Common myeloid progenitor, CD34-positive (primary cell): ENCODE measurements at regions not wholly inside any gene's neighbourhood (a gene's known extent, or its start where the extent isn't known, plus 50 kb on each side); places are given as distances from the start of the nearest gene placed in this dataset.
"Not testable (repeated sequence)": the region's sequence is repeated elsewhere in the genome, so short reads cannot be mapped to it uniquely, and the experiment has no call there.

Experiments used
- CTCF ChIA-PET: fragments of 350-600 bp; sonication (Branson Sonifier 250); formaldehyde crosslinking; loops from one replicate; lab custom pipeline; 2021; ENCODE audit warnings: antibody characterized with exemption; lab: Charles Lee
- POLR2A ChIA-PET: fragments of 350-600 bp; sonication (Branson Sonifier 250); formaldehyde crosslinking; loops from one replicate; lab custom pipeline; 2021; ENCODE audit warnings: antibody characterized with exemption; lab: Charles Lee
- DNase-seq, 3 donors: peaks; one replicate each; pipeline versions ENCODE4 v3.0.0 to v3.0.0-alpha.2; 2013
- H3K27ac ChIP-seq, 2 experiments: 1 replicate in 1 of 2; 2 replicates in 1 of 2; pipeline ENCODE4 v1.7.0; 2013; ENCODE audit warnings: inconsistent platforms in 2 of 2, low read length in 2 of 2, mild to moderate bottlenecking in 2 of 2, low read depth in 1 of 2, moderate library complexity in 1 of 2; ENCODE audit not compliant: severe bottlenecking in 2 of 2, insufficient read depth in 1 of 2, poor library complexity in 1 of 2
- H3K27me3 ChIP-seq, 5 experiments: replicated peaks in 2 of 5; 1 replicate in 3 of 5; 2 replicates in 2 of 5; pipeline versions ENCODE4 v1.6.1 to v1.7.0; 2013; ENCODE audit warnings: low read length in 4 of 5, mild to moderate bottlenecking in 2 of 5, moderate library complexity in 2 of 5, inconsistent platforms in 1 of 5; ENCODE audit not compliant: insufficient read depth in 5 of 5, control insufficient read depth in 4 of 5
- H3K36me3 ChIP-seq, 4 experiments: 1 replicate in 2 of 4; 2 replicates in 2 of 4; pipeline versions ENCODE4 v1.6.1 to v1.7.0; 2013; ENCODE audit warnings: low read length in 3 of 4, control low read depth in 1 of 4, mild to moderate bottlenecking in 1 of 4; ENCODE audit not compliant: control insufficient read depth in 4 of 4, insufficient read depth in 4 of 4
- H3K4me1 ChIP-seq, 4 experiments: 1 replicate in 3 of 4; 2 replicates in 1 of 4; pipeline versions ENCODE4 v1.6.1 to v1.7.1; 2013; ENCODE audit warnings: low read length in 3 of 4, mild to moderate bottlenecking in 3 of 4, control low read depth in 1 of 4, inconsistent platforms in 1 of 4, moderate library complexity in 1 of 4; ENCODE audit not compliant: control insufficient read depth in 4 of 4, insufficient read depth in 4 of 4; ENCODE audit errors: control extremely low read depth in 1 of 4
- H3K4me3 ChIP-seq, 7 experiments: 1 replicate in 4 of 7; 2 replicates in 3 of 7; pipeline versions ENCODE4 v1.5.1 to v1.7.0; 2013; ENCODE audit warnings: mild to moderate bottlenecking in 7 of 7, low read length in 6 of 7, moderate library complexity in 6 of 7, inconsistent platforms in 2 of 7, low read depth in 2 of 7, control low read depth in 1 of 7; ENCODE audit not compliant: insufficient read depth in 4 of 7, control insufficient read depth in 1 of 7; ENCODE audit errors: extremely low read depth in 1 of 7
- H3K9me3 ChIP-seq, 5 experiments: 1 replicate in 4 of 5; 2 replicates in 1 of 5; pipeline versions ENCODE4 v1.6.1 to v1.7.1; 2013; ENCODE audit warnings: low read length in 4 of 5, mild to moderate bottlenecking in 2 of 5, inconsistent platforms in 1 of 5, low read depth in 1 of 5, moderate library complexity in 1 of 5; ENCODE audit not compliant: control insufficient read depth in 4 of 5, insufficient read depth in 2 of 5; ENCODE audit errors: control extremely low read depth in 1 of 5
- WGBS: methylation state at CpG from one replicate; pipeline ENCODE4 v1.1.5; 2013; ENCODE audit not compliant: insufficient coverage; 5-methylcytosine and 5-hydroxymethylcytosine counted together

- H3K27me3 ChIP-seq, H3K27ac ChIP-seq, H3K4me1 ChIP-seq, DNase-seq, H3K36me3 ChIP-seq, H3K4me3 ChIP-seq, CTCF ChIA-PET, POLR2A ChIA-PET: not testable (repeated sequence)
- peaks cover 2 to 30% (median 5%) of the 10 kb centered on the region in 5 experiments for H3K9me3 ChIP-seq
- WGBS: no CpG with 5 or more reads among the region's 7 CpGs
Observed at GRCh38 chr9:7309051-7309450, 490.5 kb downstream of the DMAC1 start.

GRCh38 chr9:7305677-7306076 lies 493.9 kb downstream of the DMAC1 start:
- Histone ChIP-seq H3K4me3 (no peak overlapping the region), H3K9me3 (peaks cover 0 to 17% (median 0%) of the 10 kb centered on the region in 5 experiments), H3K4me1 (no peaks in the 10 kb centered on the region), H3K36me3 (no peaks in the 10 kb centered on the region), H3K27me3 (no peaks in the 10 kb centered on the region), H3K27ac (no peak overlapping the region)
- POLR2A ChIA-PET: no interaction called here
- no peak for DNase-seq
- WGBS: 100% methylated on average over 1 of the region's 3 CpGs
- CTCF ChIA-PET: interaction anchor here (0.7 kb wide), 1 partner anchor 387 kb away, joined by 3 read pairs; no protein-coding TSS in a partner anchor

- POLR2A ChIA-PET: interaction anchor here (0.5 kb wide), 1 partner anchor 18 kb away, joined by 3 read pairs; no protein-coding TSS in a partner anchor
- CTCF ChIA-PET: no interaction called here
Observed at GRCh38 chr9:7304627-7304995, 495.0 kb downstream of the DMAC1 start.

GRCh38 chr9:7303907-7304626 lies 495.5 kb downstream of the DMAC1 start:
- Histone ChIP-seq H3K36me3 (no peaks in the 10 kb centered on the region), H3K27ac (no peak overlapping the region), H3K4me3 (no peak overlapping the region), H3K27me3 (no peaks in the 10 kb centered on the region), H3K4me1 (no peaks in the 10 kb centered on the region), H3K9me3 (peaks cover 0 to 4% (median 0%) of the 10 kb centered on the region in 5 experiments)
- 80% methylated on average over 5 of the region's 10 CpGs for WGBS
- CTCF ChIA-PET: no interaction called here
- DNase-seq: no peak
- POLR2A ChIA-PET: interaction anchor here (0.5 to 0.6 kb wide), 2 partner anchors 18 to 1702 kb away, joined by 3 read pairs; no protein-coding TSS in a partner anchor

More at GRCh38 chr9:7304627-7304995, 495.0 kb downstream of the DMAC1 start:
- no peak for DNase-seq
- H3K4me3 ChIP-seq: no peak overlapping the region
- H3K4me1 ChIP-seq: no peaks in the 10 kb centered on the region
- H3K27me3 ChIP-seq: no peaks in the 10 kb centered on the region
- H3K9me3 ChIP-seq: peaks cover 0 to 7% (median 0%) of the 10 kb centered on the region in 5 experiments
- 100% methylated on average over 1 of the region's 5 CpGs for WGBS
- H3K27ac ChIP-seq: no peak overlapping the region
- no peaks in the 10 kb centered on the region for H3K36me3 ChIP-seq

GRCh38 chr9:7300484-7300883 lies 499.1 kb downstream of the DMAC1 start:
- CTCF ChIA-PET: no interaction called here

GRCh38 chr9:7298123-7298522 lies 501.5 kb downstream of the DMAC1 start:
- 0% methylated on average over 1 of the region's 3 CpGs for WGBS
- Histone ChIP-seq H3K4me1 (no peaks in the 10 kb centered on the region), H3K27me3 (no peaks in the 10 kb centered on the region), H3K9me3 (no peaks in the 10 kb centered on the region), H3K36me3 (no peaks in the 10 kb centered on the region), H3K4me3 (no peak overlapping the region), H3K27ac (no peak overlapping the region)
- CTCF ChIA-PET: no interaction called here
- peak; percentile 48 to 84 (median 75) for DNase-seq
- POLR2A ChIA-PET: no interaction called here

More at GRCh38 chr9:7300484-7300883, 499.1 kb downstream of the DMAC1 start:
- WGBS: 83% methylated on average over 2 of the region's 3 CpGs
- Histone ChIP-seq H3K27me3 (no peaks in the 10 kb centered on the region), H3K4me1 (no peaks in the 10 kb centered on the region), H3K27ac (no peak overlapping the region), H3K36me3 (no peaks in the 10 kb centered on the region), H3K9me3 (no peaks in the 10 kb centered on the region), H3K4me3 (no peak overlapping the region)
- POLR2A ChIA-PET: no interaction called here
- DNase-seq: no peak

GRCh38 chr9:7297521-7297920 lies 502.1 kb downstream of the DMAC1 start:
- Histone ChIP-seq H3K27ac (no peak overlapping the region), H3K9me3 (no peaks in the 10 kb centered on the region), H3K4me1 (no peaks in the 10 kb centered on the region), H3K4me3 (no peak overlapping the region), H3K36me3 (no peaks in the 10 kb centered on the region), H3K27me3 (no peaks in the 10 kb centered on the region)
- no peak for DNase-seq
- WGBS: 100% methylated on average over 1 of the region's 1 CpG
- CTCF ChIA-PET: no interaction called here
- POLR2A ChIA-PET: no interaction called here
